HL-60 (cell line): ENCODE measurements at regions not wholly inside any gene's neighbourhood (a gene's known extent, or its start where the extent isn't known, plus 50 kb on each side); places are given as distances from the start of the nearest gene placed in this dataset.

Source experiments
- DNase-seq, 2 experiments: peaks; one replicate each; pipeline ENCODE4 v3.0.0-alpha.2; 2010 to 2020; ENCODE audit warnings: low read depth in 1 of 2, low spot score in 1 of 2
- H3K27ac ChIP-seq: fragments of 250-450 bp; sonication (Bioruptor Pico); replicated peaks from 2 replicates; pipeline ENCODE4 v1.5.1; 2020; ENCODE audit warnings: mild to moderate bottlenecking, moderate library complexity
- H3K27me3 ChIP-seq: fragments of 250-450 bp; sonication (Bioruptor Pico); 2 replicates; pipeline ENCODE4 v1.5.1; 2021; ENCODE audit warnings: mild to moderate bottlenecking, moderate library complexity; ENCODE audit not compliant: insufficient read depth, poor library complexity, severe bottlenecking
- H3K4me3 ChIP-seq: replicated peaks from 2 replicates; pipeline ENCODE4 v1.5.1; 2011; ENCODE audit warnings: mild to moderate bottlenecking, control low read depth, low read length; ENCODE audit not compliant: insufficient read depth
- CTCF ChIP-seq: IDR thresholded peaks from one replicate; pipeline ENCODE4 v1.5.1; 2011; ENCODE audit warnings: low read length, control low read depth, inconsistent platforms; ENCODE audit not compliant: insufficient read depth
- GABPA ChIP-seq: IDR thresholded peaks from 2 replicates; pipeline ENCODE4 v1.6.1; 2012; ENCODE audit warnings: low read depth
- POLR2AphosphoS5 ChIP-seq: IDR thresholded peaks from 2 replicates; pipeline ENCODE4 v1.6.1; 2012; ENCODE audit warnings: low read depth
- SPI1 ChIP-seq: IDR thresholded peaks from 2 replicates; pipeline ENCODE4 v1.6.1; 2012; ENCODE audit warnings: low read depth, mild to moderate bottlenecking, borderline replicate concordance
- TF ChIP-seq, protein P1 (sequence below): IDR thresholded peaks from 2 replicates; pipeline ENCODE4 v1.6.1; 2012; ENCODE audit warnings: low read depth; ENCODE audit not compliant: insufficient replicate concordance

GRCh38 chr1:222019029-222019428, 277.1 kb upstream of the DUSP10 start:
- no peak overlapping the region for H3K4me3 ChIP-seq
- TF ChIP-seq GABPA (no peak), CTCF (no peak), POLR2AphosphoS5 (no peak), SPI1 (no peak)
- TF ChIP-seq, protein P1, sequence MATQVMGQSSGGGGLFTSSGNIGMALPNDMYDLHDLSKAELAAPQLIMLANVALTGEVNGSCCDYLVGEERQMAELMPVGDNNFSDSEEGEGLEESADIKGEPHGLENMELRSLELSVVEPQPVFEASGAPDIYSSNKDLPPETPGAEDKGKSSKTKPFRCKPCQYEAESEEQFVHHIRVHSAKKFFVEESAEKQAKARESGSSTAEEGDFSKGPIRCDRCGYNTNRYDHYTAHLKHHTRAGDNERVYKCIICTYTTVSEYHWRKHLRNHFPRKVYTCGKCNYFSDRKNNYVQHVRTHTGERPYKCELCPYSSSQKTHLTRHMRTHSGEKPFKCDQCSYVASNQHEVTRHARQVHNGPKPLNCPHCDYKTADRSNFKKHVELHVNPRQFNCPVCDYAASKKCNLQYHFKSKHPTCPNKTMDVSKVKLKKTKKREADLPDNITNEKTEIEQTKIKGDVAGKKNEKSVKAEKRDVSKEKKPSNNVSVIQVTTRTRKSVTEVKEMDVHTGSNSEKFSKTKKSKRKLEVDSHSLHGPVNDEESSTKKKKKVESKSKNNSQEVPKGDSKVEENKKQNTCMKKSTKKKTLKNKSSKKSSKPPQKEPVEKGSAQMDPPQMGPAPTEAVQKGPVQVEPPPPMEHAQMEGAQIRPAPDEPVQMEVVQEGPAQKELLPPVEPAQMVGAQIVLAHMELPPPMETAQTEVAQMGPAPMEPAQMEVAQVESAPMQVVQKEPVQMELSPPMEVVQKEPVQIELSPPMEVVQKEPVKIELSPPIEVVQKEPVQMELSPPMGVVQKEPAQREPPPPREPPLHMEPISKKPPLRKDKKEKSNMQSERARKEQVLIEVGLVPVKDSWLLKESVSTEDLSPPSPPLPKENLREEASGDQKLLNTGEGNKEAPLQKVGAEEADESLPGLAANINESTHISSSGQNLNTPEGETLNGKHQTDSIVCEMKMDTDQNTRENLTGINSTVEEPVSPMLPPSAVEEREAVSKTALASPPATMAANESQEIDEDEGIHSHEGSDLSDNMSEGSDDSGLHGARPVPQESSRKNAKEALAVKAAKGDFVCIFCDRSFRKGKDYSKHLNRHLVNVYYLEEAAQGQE, result no peak
- no peak for DNase-seq
- H3K27me3 ChIP-seq, result no peaks in the 10 kb centered on the region
- no peak overlapping the region for H3K27ac ChIP-seq

GRCh38 chr1:222018041-222018440, 276.2 kb upstream of the DUSP10 start:
- no peak for DNase-seq
- Histone ChIP-seq H3K27ac (no peak overlapping the region), H3K27me3 (no peaks in the 10 kb centered on the region), H3K4me3 (no peak overlapping the region)
- TF ChIP-seq POLR2AphosphoS5, result no peak
- no peak for TF ChIP-seq CTCF
- TF ChIP-seq, protein P1, result no peak
- TF ChIP-seq GABPA, result no peak
- TF ChIP-seq SPI1, result no peak

DNA sequence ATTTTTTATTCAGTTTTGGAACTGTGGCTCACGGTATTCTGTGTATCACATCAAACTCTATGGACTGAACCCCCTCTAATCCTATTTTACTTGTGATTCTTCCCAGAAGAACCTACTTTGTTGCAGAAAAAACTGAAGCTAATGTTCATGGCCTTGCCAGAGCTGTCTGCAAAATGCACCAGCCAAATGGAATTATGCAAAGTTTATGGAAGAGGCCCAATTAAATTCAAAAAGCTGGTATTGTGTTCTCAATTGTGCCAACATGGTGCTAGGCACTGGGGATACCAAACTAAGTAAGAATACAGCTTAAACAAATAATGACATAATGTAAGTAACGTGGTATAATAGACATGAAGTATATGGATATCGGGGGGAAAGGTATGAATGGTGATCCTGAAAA, 273.8 kb upstream of the DUSP10 start:
- no peak overlapping the region for H3K27ac ChIP-seq
- no peaks in the 10 kb centered on the region for H3K27me3 ChIP-seq
- TF ChIP-seq POLR2AphosphoS5, result no peak
- no peak for TF ChIP-seq SPI1
- no peak for TF ChIP-seq GABPA
- no peak for TF ChIP-seq CTCF
- TF ChIP-seq, protein P1, result no peak
- DNase-seq, result no peak
- no peak overlapping the region for H3K4me3 ChIP-seq
